GM23338 (cell line): ENCODE measurements at regions not wholly inside any gene's neighbourhood (a gene's known extent, or its start where the extent isn't known, plus 50 kb on each side); places are given as distances from the start of the nearest gene placed in this dataset.

Experiments used
- ATAC-seq: fragments of 200-7000 bp; cut with Tn5 transposase; 3 replicates; pipeline ENCODE4 v1.9.1; 2020
- DNase-seq: peaks from one replicate; pipeline ENCODE4 v3.0.0-alpha.2; 2015; ENCODE audit warnings: low spot score
- H2AFZ ChIP-seq: fragments of 200-600 bp; sonication (generic); 2 replicates; pipeline ENCODE4 v1.8.0; 2016; ENCODE audit warnings: antibody characterized with exemption, mild to moderate bottlenecking, moderate library complexity
- H3F3A ChIP-seq: fragments of 200-600 bp; sonication (generic); replicated peaks from 2 replicates; pipeline ENCODE4 v1.8.0; 2017; ENCODE audit warnings: antibody characterized with exemption, mixed run types, low read depth
- H3K27ac ChIP-seq: fragments of 200-600 bp; sonication (generic); 2 replicates; pipeline ENCODE4 v1.6.1; 2016; ENCODE audit warnings: low read depth
- H3K27me3 ChIP-seq: fragments of 200-600 bp; sonication (generic); 2 replicates; pipeline ENCODE4 v1.8.0; 2016; ENCODE audit warnings: mild to moderate bottlenecking, mixed run types, moderate library complexity; ENCODE audit not compliant: insufficient read depth
- H3K36me3 ChIP-seq: fragments of 200-600 bp; sonication (generic); 2 replicates; pipeline ENCODE4 v1.8.0; 2016; ENCODE audit warnings: mild to moderate bottlenecking; ENCODE audit not compliant: insufficient read depth
- H3K4me1 ChIP-seq: fragments of 200-600 bp; sonication (generic); 2 replicates; pipeline ENCODE4 v1.8.0; 2016; ENCODE audit warnings: mild to moderate bottlenecking, moderate library complexity; ENCODE audit not compliant: insufficient read depth
- H3K4me2 ChIP-seq: fragments of 200-600 bp; sonication (generic); 2 replicates; pipeline ENCODE4 v1.7.1; 2017; ENCODE audit warnings: mixed run types
- H3K4me3 ChIP-seq: fragments of 200-600 bp; sonication (generic); 2 replicates; pipeline ENCODE4 v1.6.1; 2016; ENCODE audit warnings: mixed run types
- H3K79me2 ChIP-seq: fragments of 200-600 bp; sonication (generic); replicated peaks from 2 replicates; pipeline ENCODE4 v1.8.0; 2017; ENCODE audit warnings: mild to moderate bottlenecking; ENCODE audit not compliant: insufficient read depth
- H3K9me2 ChIP-seq: fragments of 200-600 bp; sonication (generic); 2 replicates; pipeline ENCODE4 v1.8.0; 2017; ENCODE audit not compliant: insufficient read depth
- H4K20me1 ChIP-seq: fragments of 200-600 bp; sonication (generic); replicated peaks from 2 replicates; pipeline ENCODE4 v1.8.0; 2017; ENCODE audit warnings: mild to moderate bottlenecking; ENCODE audit not compliant: insufficient read depth
- H3K27ac Mint-ChIP-seq: 2 replicates; pipeline ENCODE4 v1.8.0; 2020; ENCODE audit warnings: inconsistent platforms, mild to moderate bottlenecking, moderate library complexity, mixed read lengths
- H3K27me3 Mint-ChIP-seq: 3 replicates; pipeline ENCODE4 v1.8.0; 2022; ENCODE audit warnings: low read depth, mild to moderate bottlenecking, moderate library complexity, mixed read lengths, inconsistent platforms; ENCODE audit not compliant: insufficient read depth, poor library complexity
- H3K36me3 Mint-ChIP-seq: 3 replicates; pipeline ENCODE4 v1.8.0; 2021; ENCODE audit warnings: low read depth, mild to moderate bottlenecking, inconsistent platforms, moderate library complexity, mixed read lengths
- H3K4me1 Mint-ChIP-seq: 3 replicates; pipeline ENCODE4 v1.8.0; 2020; ENCODE audit warnings: mild to moderate bottlenecking, inconsistent platforms, mixed read lengths
- H3K4me3 Mint-ChIP-seq: 3 replicates; pipeline ENCODE4 v1.8.0; 2021; ENCODE audit warnings: moderate library complexity, mild to moderate bottlenecking, inconsistent platforms, mixed read lengths
- H3K9me3 Mint-ChIP-seq: 3 replicates; pipeline ENCODE4 v1.8.0; 2020; ENCODE audit warnings: moderate library complexity, mild to moderate bottlenecking, inconsistent platforms, mixed read lengths
- CREB1 ChIP-seq: fragments of 250-450 bp; sonication (Bioruptor Pico); IDR thresholded peaks from 2 replicates; pipeline ENCODE4 v1.5.0; 2020; ENCODE audit warnings: low read depth, mild to moderate bottlenecking, moderate library complexity
- EZH2phosphoT487 ChIP-seq: fragments of 200-600 bp; sonication (generic); IDR thresholded peaks from one replicate; pipeline ENCODE4 v1.8.1; 2018; ENCODE audit warnings: antibody characterized with exemption; ENCODE audit not compliant: unreplicated experiment
- JUNB ChIP-seq: IDR thresholded peaks from one replicate; pipeline ENCODE4 v1.6.1; 2016; ENCODE audit warnings: antibody characterized with exemption; ENCODE audit not compliant: unreplicated experiment
- NANOG ChIP-seq: IDR thresholded peaks from 2 replicates; pipeline ENCODE4 v1.6.1; 2016; ENCODE audit warnings: antibody characterized with exemption, borderline replicate concordance
- REST ChIP-seq: IDR thresholded peaks from one replicate; pipeline ENCODE4 v1.6.1; 2018; ENCODE audit warnings: antibody characterized with exemption; ENCODE audit not compliant: unreplicated experiment
- ZNF114 ChIP-seq: fragments of 250-450 bp; sonication (Bioruptor Pico); IDR thresholded peaks from 2 replicates; pipeline ENCODE4 v1.5.0; 2020; ENCODE audit warnings: mild to moderate bottlenecking, moderate library complexity
- TF ChIP-seq, protein P1 (sequence below), 2 experiments: fragments of 200-600 bp in 1 of 2; sonication (generic) in 1 of 2; conservative IDR thresholded peaks; 2 replicates each; pipeline versions ENCODE4 v1.5.1 to v1.6.1; 2016 to 2017; ENCODE audit warnings: antibody characterized with exemption in 2 of 2, low read depth in 2 of 2, mild to moderate bottlenecking in 2 of 2, moderate library complexity in 1 of 2
- TF ChIP-seq, protein P2 (sequence below): fragments of 250-450 bp; sonication (Bioruptor Pico); IDR thresholded peaks from 2 replicates; pipeline ENCODE4 v1.5.0; 2020; ENCODE audit warnings: mild to moderate bottlenecking, moderate library complexity

DNA sequence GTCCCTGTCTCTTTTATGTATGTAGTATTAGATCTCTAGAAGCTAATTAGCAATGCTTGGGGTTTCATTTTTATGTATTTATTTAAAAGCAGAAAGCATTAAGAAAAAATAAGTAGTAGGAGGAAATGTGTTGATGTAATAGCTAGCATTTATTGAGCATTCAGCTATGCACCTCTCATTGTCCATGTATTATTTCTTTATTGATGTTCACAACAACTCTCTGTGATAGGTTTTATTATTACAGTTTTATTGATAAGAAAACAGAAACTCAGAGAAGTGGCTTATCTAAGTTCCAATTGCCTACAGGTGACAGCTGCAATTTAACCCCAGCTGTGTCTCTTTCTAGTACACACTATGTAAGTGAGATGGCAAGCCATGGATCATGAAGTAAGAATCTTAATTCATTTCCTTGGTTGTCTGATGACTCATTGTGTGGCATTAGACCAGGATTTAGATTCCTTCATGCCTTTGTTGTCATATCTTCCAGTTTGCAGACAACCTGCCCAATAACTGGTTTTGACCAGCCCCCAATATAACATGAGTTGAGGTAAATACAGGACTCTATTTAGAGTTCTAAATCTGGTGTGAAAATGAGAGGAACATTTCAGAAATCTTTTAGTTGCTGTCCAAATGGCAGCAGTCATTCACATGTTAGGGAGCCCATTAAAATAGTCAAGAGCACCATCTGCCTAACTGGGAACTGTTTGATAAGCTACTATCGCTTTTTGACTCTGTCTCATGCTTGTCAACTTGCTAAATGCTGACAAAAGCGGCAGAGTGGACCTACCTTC is 170.8 kb upstream of the PHACTR1 start:
- Mint-ChIP-seq H3K27ac (no peak overlapping the region), H3K4me3 (no peak overlapping the region), H3K4me1 (no peaks in the 10 kb centered on the region), H3K27me3 (no peaks in the 10 kb centered on the region), H3K36me3 (peaks cover 5% of the 10 kb centered on the region; the same call in 2 of the 3 replicates), H3K9me3 (peaks cover 23% of the 10 kb centered on the region)
- Histone ChIP-seq H3K79me2 (no peaks in the 10 kb centered on the region), H3K27me3 (no peaks in the 10 kb centered on the region), H3K9me2 (no peaks in the 10 kb centered on the region), H3K36me3 (peaks cover 5% of the 10 kb centered on the region; the same call in 1 of the 2 replicates), H2AFZ (no peak overlapping the region), H3F3A (no peaks in the 10 kb centered on the region), H3K4me1 (no peaks in the 10 kb centered on the region), H3K4me3 (no peak overlapping the region), H3K27ac (no peak overlapping the region), H4K20me1 (no peaks in the 10 kb centered on the region), H3K4me2 (no peak overlapping the region)
- ATAC-seq: no peak
- no peak for TF ChIP-seq ZNF114 (CRISPR knock-in tag)
- no peak for TF ChIP-seq EZH2phosphoT487
- DNase-seq: no peak

DNA sequence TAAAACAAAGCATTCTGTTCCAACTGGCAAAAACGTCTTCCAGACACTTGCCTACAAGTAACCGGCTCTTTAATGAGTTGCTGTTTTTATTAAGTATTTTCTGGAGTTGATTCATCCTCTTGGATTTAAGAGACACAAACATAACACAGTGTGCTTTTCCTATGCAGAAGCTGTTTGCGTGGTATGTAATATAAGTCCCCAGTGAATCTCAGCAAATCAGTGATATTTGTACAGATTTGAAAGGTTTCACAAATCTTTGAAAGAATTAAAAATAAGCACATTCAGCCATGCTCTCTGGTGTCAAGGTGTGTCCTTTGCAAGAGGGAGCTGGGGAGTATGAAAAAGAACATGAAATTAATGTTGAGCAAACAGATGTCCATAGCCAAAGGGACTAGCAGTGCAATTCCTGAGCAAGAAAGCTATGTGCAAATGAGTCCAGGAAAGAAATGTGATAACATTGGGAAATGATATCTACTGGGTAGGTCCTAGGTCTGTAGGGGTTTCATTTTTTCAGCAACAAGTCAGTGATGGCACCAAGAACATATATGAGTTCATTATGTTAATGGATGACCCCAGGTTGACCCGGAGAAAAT is 170.1 kb upstream of the PHACTR1 start:
- H3K9me3 Mint-ChIP-seq: peaks cover 26% of the 10 kb centered on the region
- no peaks in the 10 kb centered on the region for H3F3A ChIP-seq
- H3K4me3 Mint-ChIP-seq: no peak overlapping the region
- DNase-seq (no peak), ATAC-seq (no peak)
- H3K27ac Mint-ChIP-seq: no peak overlapping the region
- H4K20me1 ChIP-seq: no peaks in the 10 kb centered on the region
- no peak overlapping the region for H2AFZ ChIP-seq
- no peak overlapping the region for H3K4me3 ChIP-seq
- no peaks in the 10 kb centered on the region for H3K4me1 ChIP-seq
- H3K36me3 ChIP-seq: peaks cover 5% of the 10 kb centered on the region; the same call in 1 of the 2 replicates
- no peaks in the 10 kb centered on the region for H3K27me3 Mint-ChIP-seq
- H3K9me2 ChIP-seq: no peaks in the 10 kb centered on the region
- peaks cover 5% of the 10 kb centered on the region; the same call in 2 of the 3 replicates for H3K36me3 Mint-ChIP-seq
- H3K4me1 Mint-ChIP-seq: no peaks in the 10 kb centered on the region
- H3K4me2 ChIP-seq: no peak overlapping the region
- no peak overlapping the region for H3K27ac ChIP-seq
- no peaks in the 10 kb centered on the region for H3K27me3 ChIP-seq
- no peaks in the 10 kb centered on the region for H3K79me2 ChIP-seq
- TF ChIP-seq, protein P1, sequence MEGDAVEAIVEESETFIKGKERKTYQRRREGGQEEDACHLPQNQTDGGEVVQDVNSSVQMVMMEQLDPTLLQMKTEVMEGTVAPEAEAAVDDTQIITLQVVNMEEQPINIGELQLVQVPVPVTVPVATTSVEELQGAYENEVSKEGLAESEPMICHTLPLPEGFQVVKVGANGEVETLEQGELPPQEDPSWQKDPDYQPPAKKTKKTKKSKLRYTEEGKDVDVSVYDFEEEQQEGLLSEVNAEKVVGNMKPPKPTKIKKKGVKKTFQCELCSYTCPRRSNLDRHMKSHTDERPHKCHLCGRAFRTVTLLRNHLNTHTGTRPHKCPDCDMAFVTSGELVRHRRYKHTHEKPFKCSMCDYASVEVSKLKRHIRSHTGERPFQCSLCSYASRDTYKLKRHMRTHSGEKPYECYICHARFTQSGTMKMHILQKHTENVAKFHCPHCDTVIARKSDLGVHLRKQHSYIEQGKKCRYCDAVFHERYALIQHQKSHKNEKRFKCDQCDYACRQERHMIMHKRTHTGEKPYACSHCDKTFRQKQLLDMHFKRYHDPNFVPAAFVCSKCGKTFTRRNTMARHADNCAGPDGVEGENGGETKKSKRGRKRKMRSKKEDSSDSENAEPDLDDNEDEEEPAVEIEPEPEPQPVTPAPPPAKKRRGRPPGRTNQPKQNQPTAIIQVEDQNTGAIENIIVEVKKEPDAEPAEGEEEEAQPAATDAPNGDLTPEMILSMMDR (conservative IDR thresholded peaks at IDR 0.05; ENCODE audit: low read depth in 2 of 2): no peak
- TF ChIP-seq CREB1 (CRISPR knock-in tag) (no peak), ZNF114 (CRISPR knock-in tag) (no peak), EZH2phosphoT487 (no peak), REST (no peak), NANOG (no peak), JUNB (no peak)
- TF ChIP-seq, protein P2, sequence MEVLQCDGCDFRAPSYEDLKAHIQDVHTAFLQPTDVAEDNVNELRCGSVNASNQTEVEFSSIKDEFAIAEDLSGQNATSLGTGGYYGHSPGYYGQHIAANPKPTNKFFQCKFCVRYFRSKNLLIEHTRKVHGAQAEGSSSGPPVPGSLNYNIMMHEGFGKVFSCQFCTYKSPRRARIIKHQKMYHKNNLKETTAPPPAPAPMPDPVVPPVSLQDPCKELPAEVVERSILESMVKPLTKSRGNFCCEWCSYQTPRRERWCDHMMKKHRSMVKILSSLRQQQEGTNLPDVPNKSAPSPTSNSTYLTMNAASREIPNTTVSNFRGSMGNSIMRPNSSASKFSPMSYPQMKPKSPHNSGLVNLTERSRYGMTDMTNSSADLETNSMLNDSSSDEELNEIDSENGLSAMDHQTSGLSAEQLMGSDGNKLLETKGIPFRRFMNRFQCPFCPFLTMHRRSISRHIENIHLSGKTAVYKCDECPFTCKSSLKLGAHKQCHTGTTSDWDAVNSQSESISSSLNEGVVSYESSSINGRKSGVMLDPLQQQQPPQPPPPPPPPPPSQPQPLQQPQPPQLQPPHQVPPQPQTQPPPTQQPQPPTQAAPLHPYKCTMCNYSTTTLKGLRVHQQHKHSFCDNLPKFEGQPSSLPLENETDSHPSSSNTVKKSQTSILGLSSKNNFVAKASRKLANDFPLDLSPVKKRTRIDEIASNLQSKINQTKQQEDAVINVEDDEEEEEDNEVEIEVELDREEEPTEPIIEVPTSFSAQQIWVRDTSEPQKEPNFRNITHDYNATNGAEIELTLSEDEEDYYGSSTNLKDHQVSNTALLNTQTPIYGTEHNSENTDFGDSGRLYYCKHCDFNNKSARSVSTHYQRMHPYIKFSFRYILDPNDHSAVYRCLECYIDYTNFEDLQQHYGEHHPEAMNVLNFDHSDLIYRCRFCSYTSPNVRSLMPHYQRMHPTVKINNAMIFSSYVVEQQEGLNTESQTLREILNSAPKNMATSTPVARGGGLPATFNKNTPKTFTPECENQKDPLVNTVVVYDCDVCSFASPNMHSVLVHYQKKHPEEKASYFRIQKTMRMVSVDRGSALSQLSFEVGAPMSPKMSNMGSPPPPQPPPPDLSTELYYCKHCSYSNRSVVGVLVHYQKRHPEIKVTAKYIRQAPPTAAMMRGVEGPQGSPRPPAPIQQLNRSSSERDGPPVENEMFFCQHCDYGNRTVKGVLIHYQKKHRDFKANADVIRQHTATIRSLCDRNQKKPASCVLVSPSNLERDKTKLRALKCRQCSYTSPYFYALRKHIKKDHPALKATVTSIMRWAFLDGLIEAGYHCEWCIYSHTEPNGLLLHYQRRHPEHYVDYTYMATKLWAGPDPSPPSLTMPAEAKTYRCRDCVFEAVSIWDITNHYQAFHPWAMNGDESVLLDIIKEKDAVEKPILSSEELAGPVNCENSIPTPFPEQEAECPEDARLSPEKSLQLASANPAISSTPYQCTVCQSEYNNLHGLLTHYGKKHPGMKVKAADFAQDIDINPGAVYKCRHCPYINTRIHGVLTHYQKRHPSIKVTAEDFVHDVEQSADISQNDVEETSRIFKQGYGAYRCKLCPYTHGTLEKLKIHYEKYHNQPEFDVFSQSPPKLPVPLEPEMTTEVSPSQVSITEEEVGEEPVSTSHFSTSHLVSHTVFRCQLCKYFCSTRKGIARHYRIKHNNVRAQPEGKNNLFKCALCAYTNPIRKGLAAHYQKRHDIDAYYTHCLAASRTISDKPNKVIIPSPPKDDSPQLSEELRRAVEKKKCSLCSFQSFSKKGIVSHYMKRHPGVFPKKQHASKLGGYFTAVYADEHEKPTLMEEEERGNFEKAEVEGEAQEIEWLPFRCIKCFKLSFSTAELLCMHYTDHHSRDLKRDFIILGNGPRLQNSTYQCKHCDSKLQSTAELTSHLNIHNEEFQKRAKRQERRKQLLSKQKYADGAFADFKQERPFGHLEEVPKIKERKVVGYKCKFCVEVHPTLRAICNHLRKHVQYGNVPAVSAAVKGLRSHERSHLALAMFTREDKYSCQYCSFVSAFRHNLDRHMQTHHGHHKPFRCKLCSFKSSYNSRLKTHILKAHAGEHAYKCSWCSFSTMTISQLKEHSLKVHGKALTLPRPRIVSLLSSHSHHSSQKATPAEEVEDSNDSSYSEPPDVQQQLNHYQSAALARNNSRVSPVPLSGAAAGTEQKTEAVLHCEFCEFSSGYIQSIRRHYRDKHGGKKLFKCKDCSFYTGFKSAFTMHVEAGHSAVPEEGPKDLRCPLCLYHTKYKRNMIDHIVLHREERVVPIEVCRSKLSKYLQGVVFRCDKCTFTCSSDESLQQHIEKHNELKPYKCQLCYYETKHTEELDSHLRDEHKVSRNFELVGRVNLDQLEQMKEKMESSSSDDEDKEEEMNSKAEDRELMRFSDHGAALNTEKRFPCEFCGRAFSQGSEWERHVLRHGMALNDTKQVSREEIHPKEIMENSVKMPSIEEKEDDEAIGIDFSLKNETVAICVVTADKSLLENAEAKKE: no peak
